K562 (cell line): ENCODE measurements at regions not wholly inside any gene's neighbourhood (a gene's known extent, or its start where the extent isn't known, plus 50 kb on each side); places are given as distances from the start of the nearest gene placed in this dataset.
A peak's percentile ranks its signal among the peaks of the same experiment; 100 is the strongest.

Experiments used
- ATAC-seq: fragments of 200-7000 bp; cut with Tn5 transposase; 3 replicates; pipeline ENCODE4 v1.9.1; 2020; ENCODE audit warnings: moderate library complexity
- BruUV-seq: library from RNA; stranded (reverse); fragments of 400-500 nt; replicated peaks from 2 replicates; lab custom pipeline; 2021; lab: Mats Ljungman, UMichigan
- CTCF ChIA-PET: fragments of 300-600 bp; formaldehyde crosslinking; extraction: SDS; loops from one replicate; lab custom pipeline; 2021; ENCODE audit warnings: low intra/inter-chr PET ratio; lab: Yijun Ruan, JAX
- POLR2A ChIA-PET: fragments of 300-600, 350-650 bp; sonication (Branson Sonifier 250); formaldehyde crosslinking; extraction: SDS; loops from one replicate; lab custom pipeline; 2021; ENCODE audit warnings: antibody characterized with exemption, inconsistent platforms; lab: Yijun Ruan, JAX
- DNase-seq, 4 experiments: peaks; one replicate each; pipeline versions ENCODE4 v3.0.0 to v3.0.0-alpha.2; 2011 to 2018; ENCODE audit warnings: low spot score in 3 of 4, mixed read lengths in 3 of 4; ENCODE audit errors: extremely low read depth in 1 of 4
- FAIRE-seq: peaks from 2 replicates; lab custom pipeline; 2011; peaks lifted over from hg19 to GRCh38; lab: Jason Lieb, UNC
- H2AFZ ChIP-seq: 2 replicates; pipeline ENCODE4 v1.6.0; 2011; ENCODE audit warnings: low read depth, low read length, control low read depth, inconsistent platforms
- H3K27ac ChIP-seq: fragments of 200-600 bp; 3 replicates; pipeline ENCODE4 v1.8.0; 2011; ENCODE audit warnings: low read depth, mild to moderate bottlenecking, control low read depth, inconsistent platforms, low read length, moderate library complexity, mixed read lengths; ENCODE audit errors: extremely low read depth
- H3K27me3 ChIP-seq, 2 experiments: fragments of 300-600 bp in 1 of 2; 2 replicates in 1 of 2; 3 replicates in 1 of 2; pipeline versions ENCODE4 v1.6.0 to v1.8.0; 2011; ENCODE audit warnings: inconsistent platforms in 2 of 2, low read length in 2 of 2, mild to moderate bottlenecking in 1 of 2, mixed read lengths in 1 of 2, moderate library complexity in 1 of 2; ENCODE audit not compliant: control insufficient read depth in 2 of 2, insufficient read depth in 2 of 2
- H3K36me3 ChIP-seq: fragments of 300-600 bp; 3 replicates; pipeline ENCODE4 v1.8.0; 2011; ENCODE audit warnings: mild to moderate bottlenecking, low read length, inconsistent platforms; ENCODE audit not compliant: control insufficient read depth, insufficient read depth
- H3K4me1 ChIP-seq, 2 experiments: fragments of 200-600 bp in 1 of 2; replicated peaks in 1 of 2; 2 replicates in 1 of 2; 3 replicates in 1 of 2; pipeline versions ENCODE4 v1.5.1 to v1.8.0; 2011; ENCODE audit warnings: inconsistent platforms in 2 of 2, low read length in 2 of 2, mild to moderate bottlenecking in 1 of 2, mixed read lengths in 1 of 2, moderate library complexity in 1 of 2; ENCODE audit not compliant: control insufficient read depth in 2 of 2, insufficient read depth in 2 of 2
- H3K4me2 ChIP-seq: 2 replicates; pipeline ENCODE4 v1.6.1; 2011; ENCODE audit warnings: low read length, control low read depth, inconsistent platforms, mixed read lengths; ENCODE audit not compliant: insufficient read depth
- H3K4me3 ChIP-seq: fragments of 200-600 bp; sonication (generic), shearing (Covaris generic); 2 replicates; pipeline ENCODE4 v1.5.1; 2016; ENCODE audit warnings: control low read depth, inconsistent platforms
- H3K79me2 ChIP-seq: fragments of 200-600 bp; 3 replicates; pipeline ENCODE4 v1.8.0; 2011; ENCODE audit warnings: low read length, inconsistent platforms; ENCODE audit not compliant: control insufficient read depth, insufficient read depth
- H3K9ac ChIP-seq, 2 experiments: 2 replicates each; pipeline versions ENCODE4 v1.6.0 to v1.6.1; 2011; ENCODE audit warnings: low read depth in 2 of 2, low read length in 2 of 2, control low read depth in 1 of 2, inconsistent platforms in 1 of 2, mild to moderate bottlenecking in 1 of 2, mixed read lengths in 1 of 2; ENCODE audit not compliant: insufficient read depth in 1 of 2
- H3K9me1 ChIP-seq: one replicate; pipeline ENCODE4 v1.6.0; 2011; ENCODE audit warnings: inconsistent platforms, mild to moderate bottlenecking, low read length, moderate library complexity; ENCODE audit not compliant: control insufficient read depth, insufficient read depth
- H3K9me3 ChIP-seq: replicated peaks from 2 replicates; pipeline ENCODE4 v1.5.1; 2011; ENCODE audit warnings: low read depth, low read length, inconsistent platforms; ENCODE audit not compliant: control insufficient read depth, insufficient read depth
- H4K20me1 ChIP-seq: replicated peaks from 2 replicates; pipeline ENCODE4 v1.6.1; 2011; ENCODE audit warnings: low read length, inconsistent platforms, mixed read lengths; ENCODE audit not compliant: control insufficient read depth, insufficient read depth
- MEIS2 ChIP-seq: fragments of 450-650 bp; IDR thresholded peaks from 2 replicates; pipeline ENCODE4 v1.6.1; 2014; ENCODE audit warnings: mild to moderate bottlenecking; ENCODE audit not compliant: partially characterized antibody
- ZBTB40 ChIP-seq, 2 experiments: fragments of 450-650 bp in 1 of 2; sonication (generic) in 1 of 2; formaldehyde crosslinking in 1 of 2; IDR thresholded peaks; 2 replicates each; pipeline versions ENCODE4 v1.7.1 to v1.9.0; 2016 to 2022; ENCODE audit warnings: inconsistent platforms in 1 of 2, mild to moderate bottlenecking in 1 of 2, missing genetic modification reagents in 1 of 2
- WGBS: fragments of 100-300 bp; shearing (Covaris generic); methylation state at CpG from one replicate; pipeline ENCODE4 v1.1.6; 2016; ENCODE audit warnings: low coverage, mixed read lengths; ENCODE audit not compliant: insufficient coverage; ENCODE audit errors: missing lambda C conversion rate; 5-methylcytosine and 5-hydroxymethylcytosine counted together
- in situ Hi-C: fragments of 300-500 bp; cut with MboI; formaldehyde crosslinking; loops from 4 replicates; pipeline ENCODE4 v1.15.0; 2018; ENCODE audit warnings: inconsistent platforms, mixed read lengths
- intact Hi-C: fragments of 100-400 bp; cut with micrococcal nuclease; formaldehyde crosslinking; loops from 2 replicates; pipeline ENCODE4 v1.14.2; 2022

GRCh38 chr12:89999699-90000505 lies 291.3 kb upstream of the ATP2B1 start:
- in situ Hi-C loops (no loop called here), intact Hi-C loops (no loop called here)
- 0% methylated on average over 2 of the region's 2 CpGs for WGBS
- Histone ChIP-seq H3K4me2 (no peak overlapping the region), H3K36me3 (no peaks in the 10 kb centered on the region), H3K9me1 (no peaks in the 10 kb centered on the region), H3K9ac (no peak overlapping the region), H3K79me2 (no peaks in the 10 kb centered on the region), H3K27me3 (no peaks in the 10 kb centered on the region; a peak in 1 of 5 replicates), H2AFZ (no peak overlapping the region), H3K4me1 (no peaks in the 10 kb centered on the region), H3K27ac (no peak overlapping the region), H3K4me3 (no peak overlapping the region), H3K9me3 (no peaks in the 10 kb centered on the region), H4K20me1 (no peaks in the 10 kb centered on the region)
- BruUV-seq: no TSS peak
- TF ChIP-seq MEIS2 (peak; percentile 65), ZBTB40 (IDR thresholded peaks at IDR 0.05) (no peak), ZBTB40 (CRISPR knock-in tag; IDR thresholded peaks at IDR 0.05) (no peak)
- ChIA-PET POLR2A (interaction anchor here (0.7 kb wide), 1 partner anchor 282 kb away, joined by 3 read pairs; no protein-coding TSS in a partner anchor), CTCF (no interaction called here)
- FAIRE-seq: no peak
- no peak for ATAC-seq
- DNase-seq: no peak
